CD14-positive monocyte (primary cell): ENCODE measurements at regions not wholly inside any gene's neighbourhood (a gene's known extent, or its start where the extent isn't known, plus 50 kb on each side); places are given as distances from the start of the nearest gene placed in this dataset.

Experiments
- DNase-seq, 3 donors: peaks; one replicate each; pipeline ENCODE4 v3.0.0-alpha.2; 2011 to 2022
- H2AFZ ChIP-seq: 2 replicates; pipeline ENCODE4 v1.6.0; 2012; ENCODE audit warnings: mild to moderate bottlenecking, low read depth, low read length, inconsistent platforms; ENCODE audit not compliant: insufficient read depth, poor library complexity, severe bottlenecking
- H3K27ac ChIP-seq, 2 donors: 1 replicate in 1 of 2; 2 replicates in 1 of 2; pipeline ENCODE4 v1.5.1; 2012 to 2013; ENCODE audit warnings: low read length in 2 of 2, control low read depth in 1 of 2, inconsistent platforms in 1 of 2, low read depth in 1 of 2, mild to moderate bottlenecking in 1 of 2
- H3K27me3 ChIP-seq, 2 donors: one replicate each; pipeline versions ENCODE4 v1.6.0 to v1.6.1; 2011 to 2013; ENCODE audit warnings: low read length in 2 of 2; ENCODE audit not compliant: control insufficient read depth in 2 of 2, insufficient read depth in 2 of 2
- H3K36me3 ChIP-seq, 2 donors: replicated peaks in 1 of 2; 1 replicate in 1 of 2; 2 replicates in 1 of 2; pipeline versions ENCODE4 v1.5.1 to v1.6.1; 2012 to 2013; ENCODE audit warnings: low read length in 2 of 2, control low read depth in 1 of 2, inconsistent platforms in 1 of 2, mild to moderate bottlenecking in 1 of 2; ENCODE audit not compliant: insufficient read depth in 2 of 2, control insufficient read depth in 1 of 2
- H3K4me1 ChIP-seq, 2 donors: 1 replicate in 1 of 2; 2 replicates in 1 of 2; pipeline versions ENCODE4 v1.5.1 to v1.6.1; 2012 to 2013; ENCODE audit warnings: low read length in 2 of 2, control low read depth in 1 of 2, inconsistent platforms in 1 of 2, mild to moderate bottlenecking in 1 of 2, moderate library complexity in 1 of 2; ENCODE audit not compliant: insufficient read depth in 2 of 2, control insufficient read depth in 1 of 2
- H3K4me2 ChIP-seq: replicated peaks from 2 replicates; pipeline ENCODE3; 2012; ENCODE audit warnings: low read length, moderate library complexity, mild to moderate bottlenecking; ENCODE audit not compliant: poor library complexity, severe bottlenecking; ENCODE audit errors: extremely low read depth
- H3K4me3 ChIP-seq, 3 experiments: fragments of 200-600 bp in 1 of 3; sonication (generic) in 1 of 3; replicated peaks in 1 of 3; 1 replicate in 2 of 3; 2 replicates in 1 of 3; pipeline ENCODE4 v1.5.1; 2011 to 2013; ENCODE audit warnings: low read length in 3 of 3, mild to moderate bottlenecking in 3 of 3, control low read depth in 2 of 3, low read depth in 2 of 3, inconsistent platforms in 1 of 3, moderate library complexity in 1 of 3
- H3K79me2 ChIP-seq: 2 replicates; pipeline ENCODE4 v1.6.0; 2012; ENCODE audit warnings: mild to moderate bottlenecking, control low read depth, inconsistent platforms, low read length, moderate library complexity; ENCODE audit not compliant: insufficient read depth
- H3K9ac ChIP-seq: 2 replicates; pipeline ENCODE4 v1.6.0; 2017; ENCODE audit warnings: low read length, mild to moderate bottlenecking; ENCODE audit not compliant: insufficient read depth, poor library complexity, severe bottlenecking
- H3K9me3 ChIP-seq, 2 donors: replicated peaks in 1 of 2; 1 replicate in 1 of 2; 2 replicates in 1 of 2; pipeline versions ENCODE4 v1.5.1 to v1.6.1; 2012 to 2013; ENCODE audit warnings: low read length in 2 of 2, control low read depth in 1 of 2; ENCODE audit not compliant: control insufficient read depth in 1 of 2, insufficient read depth in 1 of 2
- H4K20me1 ChIP-seq: 2 replicates; pipeline ENCODE4 v1.6.0; 2012; ENCODE audit warnings: mild to moderate bottlenecking, low read length, control low read depth, moderate library complexity; ENCODE audit not compliant: insufficient read depth
- H3K27ac Mint-ChIP-seq, 7 donors: one replicate each; pipeline ENCODE4 v1.8.0; 2020; ENCODE audit warnings: mild to moderate bottlenecking in 7 of 7, mixed read lengths in 7 of 7, moderate library complexity in 6 of 7, inconsistent platforms in 2 of 7
- H3K27me3 Mint-ChIP-seq, 3 donors: one replicate each; pipeline ENCODE4 v1.8.0; 2021 to 2022; ENCODE audit warnings: low read depth in 3 of 3, mild to moderate bottlenecking in 3 of 3, mixed read lengths in 3 of 3, moderate library complexity in 3 of 3, inconsistent platforms in 1 of 3
- H3K36me3 Mint-ChIP-seq, 2 donors: one replicate each; pipeline ENCODE4 v1.8.0; 2020; ENCODE audit warnings: mixed read lengths in 2 of 2, inconsistent platforms in 1 of 2, mild to moderate bottlenecking in 1 of 2
- H3K4me1 Mint-ChIP-seq: one replicate; pipeline ENCODE4 v1.8.0; 2020; ENCODE audit warnings: mild to moderate bottlenecking, mixed read lengths
- H3K4me3 Mint-ChIP-seq, 2 donors: one replicate each; pipeline ENCODE4 v1.8.0; 2020; ENCODE audit warnings: mild to moderate bottlenecking in 2 of 2, mixed read lengths in 2 of 2, moderate library complexity in 1 of 2
- H3K9me3 Mint-ChIP-seq, 7 donors: one replicate each; pipeline ENCODE4 v1.8.0; 2020 to 2022; ENCODE audit warnings: mixed read lengths in 7 of 7, mild to moderate bottlenecking in 6 of 7, moderate library complexity in 6 of 7, inconsistent platforms in 2 of 7
- CTCF ChIP-seq: fragments of 200-600 bp; IDR thresholded peaks from one replicate; pipeline ENCODE4 v1.8.0; 2022; ENCODE audit warnings: antibody characterized with exemption, mild to moderate bottlenecking
- WGBS: methylation state at CpG from one replicate; pipeline ENCODE4 v1.1.5; 2013; ENCODE audit warnings: missing lambda C conversion rate; ENCODE audit not compliant: insufficient coverage; 5-methylcytosine and 5-hydroxymethylcytosine counted together
- intact Hi-C, 2 donors: fragments of 100-400 bp; cut with micrococcal nuclease; formaldehyde crosslinking; loops; one replicate each; pipeline versions ENCODE4 v1.15.0 to v1.15.1; 2023

GRCh38 chr2:129894616-129895015 is 84.8 kb upstream of the RAB6C start:
- H3K4me3 Mint-ChIP-seq, result no peak overlapping the region

GRCh38 chr2:129895061-129895460 is 84.4 kb upstream of the RAB6C start:
- Histone ChIP-seq H2AFZ (no peak overlapping the region), H3K79me2 (no peaks in the 10 kb centered on the region), H3K4me1 (no peaks in the 10 kb centered on the region), H3K4me3 (no peak overlapping the region), H3K4me2 (no peak overlapping the region), H4K20me1 (no peaks in the 10 kb centered on the region), H3K36me3 (no peaks in the 10 kb centered on the region), H3K9ac (no peak overlapping the region), H3K27ac (no peak overlapping the region), H3K9me3 (no peaks in the 10 kb centered on the region), H3K27me3 (no peaks in the 10 kb centered on the region)
- DNase-seq, result no peak
- Mint-ChIP-seq H3K27me3 (peaks cover 2 to 11% (median 5%) of the 10 kb centered on the region in 3 donors), H3K27ac (no peak overlapping the region), H3K9me3 (peaks cover 0 to 10% (median 3%) of the 10 kb centered on the region in 7 donors), H3K4me1 (no peaks in the 10 kb centered on the region), H3K36me3 (no peaks in the 10 kb centered on the region), H3K4me3 (no peak overlapping the region)
- no peak for TF ChIP-seq CTCF
- WGBS, result 97% methylated on average over 3 of the region's 5 CpGs
- intact Hi-C loops, result no loop called here

More at GRCh38 chr2:129894616-129895015, 84.8 kb upstream of the RAB6C start:
- no peak for DNase-seq
- no peaks in the 10 kb centered on the region for H3K79me2 ChIP-seq
- Mint-ChIP-seq H3K9me3 (peaks cover 0 to 10% (median 3%) of the 10 kb centered on the region in 7 donors), H3K36me3 (no peaks in the 10 kb centered on the region), H3K27me3 (peaks cover 2 to 8% (median 5%) of the 10 kb centered on the region in 3 donors), H3K27ac (no peak overlapping the region), H3K4me1 (no peaks in the 10 kb centered on the region)
- H4K20me1 ChIP-seq, result no peaks in the 10 kb centered on the region
- no peak for TF ChIP-seq CTCF
- no peak overlapping the region for H3K4me3 ChIP-seq
- no peak overlapping the region for H3K9ac ChIP-seq
- H3K36me3 ChIP-seq, result no peaks in the 10 kb centered on the region
- no peaks in the 10 kb centered on the region for H3K4me1 ChIP-seq
- no peaks in the 10 kb centered on the region for H3K27me3 ChIP-seq
- intact Hi-C loops, result no loop called here
- H3K4me2 ChIP-seq, result no peak overlapping the region
- no peaks in the 10 kb centered on the region for H3K9me3 ChIP-seq
- H2AFZ ChIP-seq, result no peak overlapping the region
- WGBS, result 96% methylated on average over 6 of the region's 8 CpGs
- H3K27ac ChIP-seq, result no peak overlapping the region
